ENCODE measurements at regions not wholly inside any gene's neighbourhood (a gene's known extent, or its start where the extent isn't known, plus 50 kb on each side); places are given as distances from the start of the nearest gene placed in this dataset.

DNA sequence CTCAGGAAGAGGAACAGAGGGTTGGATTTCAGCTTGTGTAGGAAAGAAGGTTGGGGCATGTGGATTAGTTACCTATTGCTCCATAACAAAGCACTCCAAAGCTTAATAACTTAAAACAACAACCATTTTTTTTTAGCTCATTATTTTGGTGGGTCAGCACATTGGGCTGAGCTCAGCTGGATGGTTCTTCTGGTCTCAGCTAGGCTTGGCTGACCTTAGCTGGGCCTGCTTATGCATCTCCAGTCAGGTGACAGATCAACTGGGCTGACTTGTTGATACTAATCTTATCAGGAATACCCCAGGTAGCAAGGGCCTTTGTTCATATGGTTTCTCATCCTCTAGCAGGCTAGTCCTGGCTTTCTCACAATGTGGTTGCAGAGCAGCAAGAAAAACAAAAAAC, 106.4 kb downstream of the C11orf91 start:
- Histone ChIP-seq H2AFZ (ENCODE audit: low read depth) (no peak overlapping the region), H3K4me1 (ENCODE audit: low read depth, poor library complexity, severe bottlenecking) (no peaks in the 10 kb centered on the region), H3K4me3 (IDR thresholded peaks at IDR 0.05; ENCODE audit: insufficient read depth, low read depth, low read length) (no peak overlapping the region), H3K79me2 (ENCODE audit: insufficient read depth, low read depth) (no peaks in the 10 kb centered on the region), H3K9ac (no peak overlapping the region), H3K4me2 (no peak overlapping the region), H3K27me3 (ENCODE audit: insufficient read depth, low read depth) (no peaks in the 10 kb centered on the region), H3K27ac (no peak overlapping the region), H3K36me3 (ENCODE audit: insufficient read depth) (no peaks in the 10 kb centered on the region), H4K20me1 (ENCODE audit: insufficient read depth) (no peaks in the 10 kb centered on the region)
- no peak for TF ChIP-seq CTCF (conservative IDR thresholded peaks at IDR 0.05; ENCODE audit: low read depth, low read length)

DNA sequence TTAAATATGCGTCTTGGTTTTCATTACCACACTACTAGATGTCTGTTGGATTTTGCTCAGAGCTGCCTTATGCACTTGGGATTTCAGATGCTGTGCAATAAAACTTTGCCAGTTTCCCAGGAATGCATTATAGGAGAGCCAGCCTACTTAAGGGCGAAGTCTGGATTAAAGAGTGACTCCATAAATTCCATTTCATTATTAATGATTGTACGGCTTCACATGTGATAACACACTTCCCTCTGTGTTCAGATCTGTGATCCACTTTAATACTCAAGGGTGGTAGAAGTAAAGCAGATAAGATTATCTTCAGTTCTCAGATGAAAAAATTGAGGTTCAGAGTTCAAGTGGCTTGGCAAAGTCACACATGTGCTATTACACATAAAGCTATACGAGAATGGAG, 110.2 kb downstream of the C11orf91 start:
- no peak overlapping the region for H3K4me3 ChIP-seq (IDR thresholded peaks at IDR 0.05; ENCODE audit: insufficient read depth, low read depth, low read length)
- no peaks in the 10 kb centered on the region for H4K20me1 ChIP-seq (ENCODE audit: insufficient read depth)
- H2AFZ ChIP-seq (ENCODE audit: low read depth), result no peak overlapping the region
- no peak overlapping the region for H3K27ac ChIP-seq
- H3K36me3 ChIP-seq (ENCODE audit: insufficient read depth), result no peaks in the 10 kb centered on the region
- no peak for TF ChIP-seq CTCF (conservative IDR thresholded peaks at IDR 0.05; ENCODE audit: low read depth, low read length)
- no peak overlapping the region for H3K4me2 ChIP-seq
- no peaks in the 10 kb centered on the region for H3K4me1 ChIP-seq (ENCODE audit: low read depth, poor library complexity, severe bottlenecking)
- no peaks in the 10 kb centered on the region for H3K79me2 ChIP-seq (ENCODE audit: insufficient read depth, low read depth)
- H3K9ac ChIP-seq, result no peak overlapping the region
- H3K27me3 ChIP-seq (ENCODE audit: insufficient read depth, low read depth), result no peaks in the 10 kb centered on the region

DNA sequence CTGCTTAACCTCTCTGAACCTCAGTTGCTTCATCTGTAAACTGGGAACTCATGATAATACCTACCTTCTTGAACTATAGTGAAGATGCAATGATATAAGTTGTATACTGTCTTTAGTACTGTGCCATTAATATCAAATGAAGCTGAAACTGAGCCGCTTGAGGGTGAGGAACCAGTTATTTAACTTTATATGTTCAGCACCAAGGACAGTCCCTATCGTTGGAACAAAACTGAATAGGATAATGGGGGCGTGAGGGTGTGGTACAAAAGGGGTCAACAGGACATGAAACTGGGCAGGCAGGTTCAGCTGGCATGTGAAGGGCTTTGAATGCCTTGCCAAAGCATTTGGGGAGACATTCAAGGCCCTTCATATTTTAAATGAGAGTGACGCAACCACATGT, 112.6 kb downstream of the C11orf91 start:
- Histone ChIP-seq H3K27ac (no peak overlapping the region), H2AFZ (ENCODE audit: low read depth) (no peak overlapping the region), H3K79me2 (ENCODE audit: insufficient read depth, low read depth) (no peaks in the 10 kb centered on the region), H3K4me2 (no peak overlapping the region), H3K9ac (no peak overlapping the region), H3K27me3 (ENCODE audit: insufficient read depth, low read depth) (no peaks in the 10 kb centered on the region), H3K4me3 (IDR thresholded peaks at IDR 0.05; ENCODE audit: insufficient read depth, low read depth, low read length) (no peak overlapping the region), H3K4me1 (ENCODE audit: low read depth, poor library complexity, severe bottlenecking) (no peaks in the 10 kb centered on the region), H4K20me1 (ENCODE audit: insufficient read depth) (no peaks in the 10 kb centered on the region), H3K36me3 (ENCODE audit: insufficient read depth) (no peaks in the 10 kb centered on the region)
- no peak for TF ChIP-seq CTCF (conservative IDR thresholded peaks at IDR 0.05; ENCODE audit: low read depth, low read length)

- Histone ChIP-seq H3K9ac (no peak overlapping the region), H2AFZ (ENCODE audit: low read depth) (no peak overlapping the region), H3K4me2 (no peak overlapping the region), H3K4me3 (IDR thresholded peaks at IDR 0.05; ENCODE audit: insufficient read depth, low read depth, low read length) (no peak overlapping the region), H3K27ac (no peak overlapping the region), H3K36me3 (ENCODE audit: insufficient read depth) (no peaks in the 10 kb centered on the region), H3K27me3 (ENCODE audit: insufficient read depth, low read depth) (no peaks in the 10 kb centered on the region), H3K4me1 (ENCODE audit: low read depth, poor library complexity, severe bottlenecking) (no peaks in the 10 kb centered on the region), H4K20me1 (ENCODE audit: insufficient read depth) (no peaks in the 10 kb centered on the region), H3K79me2 (ENCODE audit: insufficient read depth, low read depth) (no peaks in the 10 kb centered on the region)
- no peak for TF ChIP-seq CTCF (conservative IDR thresholded peaks at IDR 0.05; ENCODE audit: low read depth, low read length)
Observed at GRCh38 chr11:33585586-33586209, 114.9 kb downstream of the C11orf91 start.
